K562 (cell line): ENCODE measurements at regions not wholly inside any gene's neighbourhood (a gene's known extent, or its start where the extent isn't known, plus 50 kb on each side); places are given as distances from the start of the nearest gene placed in this dataset.

Source experiments
- ATAC-seq: fragments of 200-7000 bp; cut with Tn5 transposase; 3 replicates; pipeline ENCODE4 v1.9.1; 2020; ENCODE audit warnings: moderate library complexity
- BruUV-seq: library from RNA; stranded (reverse); fragments of 400-500 nt; replicated peaks from 2 replicates; lab custom pipeline; 2021; lab: Mats Ljungman, UMichigan
- CTCF ChIA-PET: fragments of 300-600 bp; formaldehyde crosslinking; extraction: SDS; loops from one replicate; lab custom pipeline; 2021; ENCODE audit warnings: low intra/inter-chr PET ratio; lab: Yijun Ruan, JAX
- POLR2A ChIA-PET: fragments of 300-600, 350-650 bp; sonication (Branson Sonifier 250); formaldehyde crosslinking; extraction: SDS; loops from one replicate; lab custom pipeline; 2021; ENCODE audit warnings: antibody characterized with exemption, inconsistent platforms; lab: Yijun Ruan, JAX
- DNase-seq, 4 experiments: peaks; one replicate each; pipeline versions ENCODE4 v3.0.0 to v3.0.0-alpha.2; 2011 to 2018; ENCODE audit warnings: low spot score in 3 of 4, mixed read lengths in 3 of 4; ENCODE audit errors: extremely low read depth in 1 of 4
- FAIRE-seq: peaks from 2 replicates; lab custom pipeline; 2011; peaks lifted over from hg19 to GRCh38; lab: Jason Lieb, UNC
- H2AFZ ChIP-seq: 2 replicates; pipeline ENCODE4 v1.6.0; 2011; ENCODE audit warnings: low read depth, low read length, control low read depth, inconsistent platforms
- H3K27ac ChIP-seq: fragments of 200-600 bp; 3 replicates; pipeline ENCODE4 v1.8.0; 2011; ENCODE audit warnings: low read depth, mild to moderate bottlenecking, control low read depth, inconsistent platforms, low read length, moderate library complexity, mixed read lengths; ENCODE audit errors: extremely low read depth
- H3K27me3 ChIP-seq, 2 experiments: fragments of 300-600 bp in 1 of 2; 2 replicates in 1 of 2; 3 replicates in 1 of 2; pipeline versions ENCODE4 v1.6.0 to v1.8.0; 2011; ENCODE audit warnings: inconsistent platforms in 2 of 2, low read length in 2 of 2, mild to moderate bottlenecking in 1 of 2, mixed read lengths in 1 of 2, moderate library complexity in 1 of 2; ENCODE audit not compliant: control insufficient read depth in 2 of 2, insufficient read depth in 2 of 2
- H3K36me3 ChIP-seq: fragments of 300-600 bp; 3 replicates; pipeline ENCODE4 v1.8.0; 2011; ENCODE audit warnings: mild to moderate bottlenecking, low read length, inconsistent platforms; ENCODE audit not compliant: control insufficient read depth, insufficient read depth
- H3K4me1 ChIP-seq, 2 experiments: fragments of 200-600 bp in 1 of 2; replicated peaks in 1 of 2; 2 replicates in 1 of 2; 3 replicates in 1 of 2; pipeline versions ENCODE4 v1.5.1 to v1.8.0; 2011; ENCODE audit warnings: inconsistent platforms in 2 of 2, low read length in 2 of 2, mild to moderate bottlenecking in 1 of 2, mixed read lengths in 1 of 2, moderate library complexity in 1 of 2; ENCODE audit not compliant: control insufficient read depth in 2 of 2, insufficient read depth in 2 of 2
- H3K4me2 ChIP-seq: 2 replicates; pipeline ENCODE4 v1.6.1; 2011; ENCODE audit warnings: low read length, control low read depth, inconsistent platforms, mixed read lengths; ENCODE audit not compliant: insufficient read depth
- H3K4me3 ChIP-seq: fragments of 200-600 bp; sonication (generic), shearing (Covaris generic); 2 replicates; pipeline ENCODE4 v1.5.1; 2016; ENCODE audit warnings: control low read depth, inconsistent platforms
- H3K79me2 ChIP-seq: fragments of 200-600 bp; 3 replicates; pipeline ENCODE4 v1.8.0; 2011; ENCODE audit warnings: low read length, inconsistent platforms; ENCODE audit not compliant: control insufficient read depth, insufficient read depth
- H3K9ac ChIP-seq, 2 experiments: 2 replicates each; pipeline versions ENCODE4 v1.6.0 to v1.6.1; 2011; ENCODE audit warnings: low read depth in 2 of 2, low read length in 2 of 2, control low read depth in 1 of 2, inconsistent platforms in 1 of 2, mild to moderate bottlenecking in 1 of 2, mixed read lengths in 1 of 2; ENCODE audit not compliant: insufficient read depth in 1 of 2
- H3K9me1 ChIP-seq: one replicate; pipeline ENCODE4 v1.6.0; 2011; ENCODE audit warnings: inconsistent platforms, mild to moderate bottlenecking, low read length, moderate library complexity; ENCODE audit not compliant: control insufficient read depth, insufficient read depth
- H3K9me3 ChIP-seq: replicated peaks from 2 replicates; pipeline ENCODE4 v1.5.1; 2011; ENCODE audit warnings: low read depth, low read length, inconsistent platforms; ENCODE audit not compliant: control insufficient read depth, insufficient read depth
- H4K20me1 ChIP-seq: replicated peaks from 2 replicates; pipeline ENCODE4 v1.6.1; 2011; ENCODE audit warnings: low read length, inconsistent platforms, mixed read lengths; ENCODE audit not compliant: control insufficient read depth, insufficient read depth
- E2F1 ChIP-seq: sonication (generic); formaldehyde crosslinking; IDR thresholded peaks from 2 replicates; pipeline ENCODE4 v1.8.1; 2023; ENCODE audit warnings: mild to moderate bottlenecking, missing genetic modification reagents, moderate library complexity
- ERF ChIP-seq: fragments of 450-650 bp; formaldehyde crosslinking; IDR thresholded peaks from 2 replicates; pipeline ENCODE4 v1.4.0; 2020; ENCODE audit warnings: mild to moderate bottlenecking, mixed read lengths
- FOXO4 ChIP-seq: fragments of 450-650 bp; formaldehyde crosslinking; IDR thresholded peaks from 2 replicates; pipeline ENCODE4 v1.4.0; 2020; ENCODE audit warnings: mild to moderate bottlenecking, moderate library complexity
- MCM5 ChIP-seq: fragments of 450-650 bp; IDR thresholded peaks from 2 replicates; pipeline ENCODE4 v1.6.1; 2016; ENCODE audit warnings: low read depth
- PHTF2 ChIP-seq: fragments of 250-450 bp; sonication (Bioruptor Pico); IDR thresholded peaks from 2 replicates; pipeline ENCODE4 v1.5.0; 2021; ENCODE audit warnings: mild to moderate bottlenecking
- TAF15 ChIP-seq: fragments of 200-400 bp; formaldehyde crosslinking; IDR thresholded peaks from 2 replicates; pipeline ENCODE4 v1.6.1; 2017; ENCODE audit warnings: mild to moderate bottlenecking, low read depth, low read length, moderate library complexity
- ZNF121 ChIP-seq: sonication (generic); formaldehyde crosslinking; conservative IDR thresholded peaks from 2 replicates; pipeline ENCODE4 v1.8.0; 2022; ENCODE audit warnings: missing genetic modification reagents
- ZNF408 ChIP-seq: fragments of 250-450 bp; sonication (Bioruptor Pico); IDR thresholded peaks from 2 replicates; pipeline ENCODE4 v1.4.0; 2020; ENCODE audit warnings: low read depth, mild to moderate bottlenecking, moderate library complexity
- ZNF507 ChIP-seq: conservative IDR thresholded peaks from 2 replicates; pipeline ENCODE4 v1.6.1; 2017; ENCODE audit warnings: missing genetic modification characterization, missing compliant biosample characterization
- WGBS: fragments of 100-300 bp; shearing (Covaris generic); methylation state at CpG from one replicate; pipeline ENCODE4 v1.1.6; 2016; ENCODE audit warnings: low coverage, mixed read lengths; ENCODE audit not compliant: insufficient coverage; ENCODE audit errors: missing lambda C conversion rate; 5-methylcytosine and 5-hydroxymethylcytosine counted together
- in situ Hi-C: fragments of 300-500 bp; cut with MboI; formaldehyde crosslinking; loops from 4 replicates; pipeline ENCODE4 v1.15.0; 2018; ENCODE audit warnings: inconsistent platforms, mixed read lengths
- intact Hi-C: fragments of 100-400 bp; cut with micrococcal nuclease; formaldehyde crosslinking; loops from 2 replicates; pipeline ENCODE4 v1.14.2; 2022
- TF ChIP-seq, protein P1 (sequence below): fragments of 250-450 bp; sonication (Bioruptor Pico); IDR thresholded peaks from 2 replicates; pipeline ENCODE4 v1.4.0; 2020; ENCODE audit warnings: mild to moderate bottlenecking, moderate library complexity

GRCh38 chr2:242059566-242059965 is 190.0 kb downstream of the RTP5 start:
- Histone ChIP-seq H2AFZ (no peak overlapping the region), H3K27ac (no peak overlapping the region), H3K4me2 (no peak overlapping the region), H3K79me2 (no peaks in the 10 kb centered on the region), H3K36me3 (no peaks in the 10 kb centered on the region), H3K4me1 (peaks cover 0 to 10% of the 10 kb centered on the region in 2 experiments; a peak in 2 of 5 replicates), H3K9me1 (no peaks in the 10 kb centered on the region)
- BruUV-seq, result no TSS peak
- CTCF ChIA-PET, result no interaction called here
- WGBS, result 0% methylated on average over 7 of the region's 7 CpGs
- POLR2A ChIA-PET, result no interaction called here
- FAIRE-seq (no peak), ATAC-seq (no peak)
- no peak for TF ChIP-seq ZNF507 (tag)
- no peak for TF ChIP-seq ZNF121 (CRISPR knock-in tag)
- TF ChIP-seq ERF, result no peak
- TF ChIP-seq, all 486 proteins: peak for 0
- H3K27me3 ChIP-seq, result peaks cover 29 to 54% of the 10 kb centered on the region in 2 experiments
- no peak for DNase-seq
- in situ Hi-C loops (no loop called here), intact Hi-C loops (no loop called here)
- no peaks in the 10 kb centered on the region for H3K9me3 ChIP-seq
- H3K4me3 ChIP-seq, result no peak overlapping the region
- H3K9ac ChIP-seq, result no peak overlapping the region
- no peaks in the 10 kb centered on the region for H4K20me1 ChIP-seq

- no peak for FAIRE-seq
- no TSS peak for BruUV-seq
- no peak for TF ChIP-seq MCM5
- TF ChIP-seq FOXO4 (CRISPR knock-in tag), result no peak
- no peak for TF ChIP-seq TAF15
- TF ChIP-seq ZNF408 (CRISPR knock-in tag), result no peak
- TF ChIP-seq, protein P1, sequence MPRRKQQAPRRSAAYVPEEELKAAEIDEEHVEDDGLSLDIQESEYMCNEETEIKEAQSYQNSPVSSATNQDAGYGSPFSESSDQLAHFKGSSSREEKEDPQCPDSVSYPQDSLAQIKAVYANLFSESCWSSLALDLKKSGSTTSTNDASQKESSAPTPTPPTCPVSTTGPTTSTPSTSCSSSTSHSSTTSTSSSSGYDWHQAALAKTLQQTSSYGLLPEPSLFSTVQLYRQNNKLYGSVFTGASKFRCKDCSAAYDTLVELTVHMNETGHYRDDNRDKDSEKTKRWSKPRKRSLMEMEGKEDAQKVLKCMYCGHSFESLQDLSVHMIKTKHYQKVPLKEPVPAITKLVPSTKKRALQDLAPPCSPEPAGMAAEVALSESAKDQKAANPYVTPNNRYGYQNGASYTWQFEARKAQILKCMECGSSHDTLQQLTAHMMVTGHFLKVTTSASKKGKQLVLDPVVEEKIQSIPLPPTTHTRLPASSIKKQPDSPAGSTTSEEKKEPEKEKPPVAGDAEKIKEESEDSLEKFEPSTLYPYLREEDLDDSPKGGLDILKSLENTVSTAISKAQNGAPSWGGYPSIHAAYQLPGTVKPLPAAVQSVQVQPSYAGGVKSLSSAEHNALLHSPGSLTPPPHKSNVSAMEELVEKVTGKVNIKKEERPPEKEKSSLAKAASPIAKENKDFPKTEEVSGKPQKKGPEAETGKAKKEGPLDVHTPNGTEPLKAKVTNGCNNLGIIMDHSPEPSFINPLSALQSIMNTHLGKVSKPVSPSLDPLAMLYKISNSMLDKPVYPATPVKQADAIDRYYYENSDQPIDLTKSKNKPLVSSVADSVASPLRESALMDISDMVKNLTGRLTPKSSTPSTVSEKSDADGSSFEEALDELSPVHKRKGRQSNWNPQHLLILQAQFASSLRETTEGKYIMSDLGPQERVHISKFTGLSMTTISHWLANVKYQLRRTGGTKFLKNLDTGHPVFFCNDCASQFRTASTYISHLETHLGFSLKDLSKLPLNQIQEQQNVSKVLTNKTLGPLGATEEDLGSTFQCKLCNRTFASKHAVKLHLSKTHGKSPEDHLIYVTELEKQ (CRISPR knock-in tag), result no peak
- no peak for TF ChIP-seq PHTF2 (CRISPR knock-in tag)
- TF ChIP-seq E2F1 (CRISPR knock-in tag), result no peak
These were observed 190.8 kb downstream of the RTP5 start for GRCh38 chr2:242060212-242060835.

More at GRCh38 chr2:242060212-242060835, 190.8 kb downstream of the RTP5 start:
- Histone ChIP-seq H3K36me3 (no peaks in the 10 kb centered on the region), H3K4me1 (peaks cover 0 to 4% of the 10 kb centered on the region in 2 experiments; a peak in 2 of 5 replicates), H3K9ac (no peak overlapping the region), H3K79me2 (no peaks in the 10 kb centered on the region), H4K20me1 (no peaks in the 10 kb centered on the region), H3K4me3 (no peak overlapping the region), H2AFZ (no peak overlapping the region), H3K9me3 (no peaks in the 10 kb centered on the region), H3K27ac (no peak overlapping the region), H3K27me3 (peaks cover 23 to 51% of the 10 kb centered on the region in 2 experiments), H3K9me1 (no peaks in the 10 kb centered on the region), H3K4me2 (no peak overlapping the region)
- 0% methylated on average over 4 of the region's 4 CpGs for WGBS
- POLR2A ChIA-PET, result no interaction called here
- CTCF ChIA-PET, result no interaction called here
- intact Hi-C loops (no loop called here), in situ Hi-C loops (no loop called here)
- ATAC-seq (no peak), DNase-seq (no peak)
